ENCODE measurements at regions not wholly inside any gene's neighbourhood (a gene's known extent, or its start where the extent isn't known, plus 50 kb on each side); places are given as distances from the start of the nearest gene placed in this dataset.

DNA sequence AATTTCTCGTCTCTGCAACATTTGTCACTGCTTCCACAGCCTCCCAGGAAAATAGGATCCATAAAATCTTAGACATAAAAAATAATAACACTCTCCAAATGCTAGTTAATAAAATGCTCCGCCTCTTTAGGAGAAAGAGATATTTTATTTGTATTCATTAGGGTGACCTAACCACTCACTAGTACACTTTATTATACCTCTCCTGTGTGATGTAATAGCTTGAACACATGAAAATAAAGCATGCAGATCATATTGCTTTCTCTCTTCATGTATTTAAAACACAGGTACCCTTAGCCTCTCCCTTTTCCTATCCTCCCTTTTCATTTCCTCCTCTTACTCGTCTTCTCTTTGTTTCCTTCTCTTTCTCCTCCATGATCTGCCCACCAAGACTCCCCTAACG is 694.2 kb downstream of the EPHA4 start:
- ChIA-PET POLR2A (no interaction called here), CTCF (ENCODE audit: low intra/inter-chr PET ratio) (no interaction called here)
- in situ Hi-C loops (cut with MboI) (no loop called here), intact Hi-C loops (cut with micrococcal nuclease) (no loop called here)
- 0% methylated on average over 4 of the region's 4 CpGs for WGBS (ENCODE audit: insufficient coverage, low coverage, missing lambda C conversion rate)
- Histone ChIP-seq H3K27ac (ENCODE audit: extremely low read depth, low read depth, low read length) (no peak overlapping the region), H4K20me1 (replicated peaks; ENCODE audit: control insufficient read depth, insufficient read depth, low read length) (no peaks in the 10 kb centered on the region), H3K4me1 (replicated peaks in 1 of 2; ENCODE audit: control insufficient read depth in 2 of 2, insufficient read depth in 2 of 2, low read length in 2 of 2) (no peaks in the 10 kb centered on the region), H2AFZ (ENCODE audit: low read depth, low read length) (no peak overlapping the region), H3K79me2 (ENCODE audit: control insufficient read depth, insufficient read depth, low read length) (no peaks in the 10 kb centered on the region), H3K4me3 (no peak overlapping the region), H3K9me1 (ENCODE audit: control insufficient read depth, insufficient read depth, low read length) (no peaks in the 10 kb centered on the region), H3K27me3 (ENCODE audit: control insufficient read depth in 2 of 2, insufficient read depth in 2 of 2, low read length in 2 of 2) (no peaks in the 10 kb centered on the region), H3K36me3 (ENCODE audit: control insufficient read depth, insufficient read depth, low read length) (no peaks in the 10 kb centered on the region), H3K9ac (ENCODE audit: insufficient read depth in 1 of 2, low read depth in 2 of 2, low read length in 2 of 2) (no peak overlapping the region), H3K9me3 (replicated peaks; ENCODE audit: control insufficient read depth, insufficient read depth, low read depth, low read length) (no peaks in the 10 kb centered on the region), H3K4me2 (ENCODE audit: insufficient read depth, low read length) (no peak overlapping the region)
- DNase-seq (ENCODE audit: extremely low read depth in 1 of 4, low spot score in 3 of 4) (no peak), ATAC-seq (no peak), FAIRE-seq (no peak)
- no TSS peak for BruUV-seq (replicated peaks)
- TF ChIP-seq BRCA1 (IDR thresholded peaks at IDR 0.05), result no peak
- no peak for TF ChIP-seq BRCA1 (CRISPR knock-in tag; IDR thresholded peaks at IDR 0.05)
- no peak for TF ChIP-seq RBM22 (IDR thresholded peaks at IDR 0.05; ENCODE audit: low read depth, low read length, poor library complexity, severe bottlenecking)
- TF ChIP-seq ARNT (IDR thresholded peaks at IDR 0.05), result no peak
- TF ChIP-seq, protein P1, sequence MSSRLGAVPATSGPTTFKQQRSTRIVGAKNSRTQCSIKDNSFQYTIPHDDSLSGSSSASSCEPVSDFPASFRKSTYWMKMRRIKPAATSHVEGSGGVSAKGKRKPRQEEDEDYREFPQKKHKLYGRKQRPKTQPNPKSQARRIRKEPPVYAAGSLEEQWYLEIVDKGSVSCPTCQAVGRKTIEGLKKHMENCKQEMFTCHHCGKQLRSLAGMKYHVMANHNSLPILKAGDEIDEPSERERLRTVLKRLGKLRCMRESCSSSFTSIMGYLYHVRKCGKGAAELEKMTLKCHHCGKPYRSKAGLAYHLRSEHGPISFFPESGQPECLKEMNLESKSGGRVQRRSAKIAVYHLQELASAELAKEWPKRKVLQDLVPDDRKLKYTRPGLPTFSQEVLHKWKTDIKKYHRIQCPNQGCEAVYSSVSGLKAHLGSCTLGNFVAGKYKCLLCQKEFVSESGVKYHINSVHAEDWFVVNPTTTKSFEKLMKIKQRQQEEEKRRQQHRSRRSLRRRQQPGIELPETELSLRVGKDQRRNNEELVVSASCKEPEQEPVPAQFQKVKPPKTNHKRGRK (tag; IDR thresholded peaks at IDR 0.05), result no peak
- TF ChIP-seq BRD9 (IDR thresholded peaks at IDR 0.05; ENCODE audit: low read depth, partially characterized antibody), result no peak
- no peak for TF ChIP-seq NR2F6 (CRISPR knock-in tag; IDR thresholded peaks at IDR 0.05)
- no peak for TF ChIP-seq SRSF3 (IDR thresholded peaks at IDR 0.05; ENCODE audit: insufficient read depth, low read length)
- TF ChIP-seq ZNF253 (CRISPR knock-in tag; conservative IDR thresholded peaks at IDR 0.05), result no peak
- no peak for TF ChIP-seq DDX20 (tag; IDR thresholded peaks at IDR 0.05; ENCODE audit: low read depth)
- no peak for TF ChIP-seq SAFB (IDR thresholded peaks at IDR 0.05; ENCODE audit: borderline replicate concordance, low read depth, low read length)
- no peak for TF ChIP-seq MEF2A (IDR thresholded peaks at IDR 0.05; ENCODE audit: control insufficient read depth, low read depth, low read length)
- no peak for TF ChIP-seq RBM39 (optimal IDR thresholded peaks at IDR 0.05; ENCODE audit: low read depth, low read length)
- no peak for TF ChIP-seq MYBL2 (IDR thresholded peaks at IDR 0.05; ENCODE audit: low read depth)
- no peak for TF ChIP-seq MYBL2 (CRISPR knock-in tag; IDR thresholded peaks at IDR 0.05; ENCODE audit: borderline replicate concordance)
- no peak for TF ChIP-seq ZNF696 (CRISPR knock-in tag; conservative IDR thresholded peaks at IDR 0.05)
- TF ChIP-seq ZNF785 (CRISPR knock-in tag; IDR thresholded peaks at IDR 0.05), result no peak

Data from K562 (cell line).